Liver (tissue), 8 donors: ENCODE measurements at regions not wholly inside any gene's neighbourhood (a gene's known extent, or its start where the extent isn't known, plus 50 kb on each side); places are given as distances from the start of the nearest gene placed in this dataset.

Experiments used
- DNase-seq: peaks from one replicate; pipeline ENCODE4 v3.0.0-alpha.2; 2017; ENCODE audit warnings: low spot score
- H3K27ac ChIP-seq, 2 donors: one replicate each; pipeline ENCODE4 v1.7.0; 2013; ENCODE audit warnings: inconsistent platforms in 2 of 2, low read length in 2 of 2, control low read depth in 1 of 2, low read depth in 1 of 2, mild to moderate bottlenecking in 1 of 2
- H3K27me3 ChIP-seq, 4 donors: one replicate each; pipeline versions ENCODE4 v1.6.1 to v1.7.0; 2013; ENCODE audit warnings: low read length in 3 of 4, inconsistent platforms in 1 of 4, mild to moderate bottlenecking in 1 of 4, moderate library complexity in 1 of 4; ENCODE audit not compliant: control insufficient read depth in 4 of 4, insufficient read depth in 4 of 4
- H3K36me3 ChIP-seq, 4 donors: one replicate each; pipeline versions ENCODE4 v1.6.1 to v1.7.0; 2013; ENCODE audit warnings: low read length in 3 of 4, mild to moderate bottlenecking in 3 of 4, low read depth in 1 of 4, moderate library complexity in 1 of 4; ENCODE audit not compliant: control insufficient read depth in 4 of 4, insufficient read depth in 3 of 4
- H3K4me1 ChIP-seq, 4 donors: one replicate each; pipeline versions ENCODE4 v1.6.1 to v1.7.0; 2013; ENCODE audit warnings: low read length in 3 of 4, mild to moderate bottlenecking in 3 of 4, moderate library complexity in 1 of 4; ENCODE audit not compliant: control insufficient read depth in 4 of 4, insufficient read depth in 4 of 4
- H3K4me3 ChIP-seq, 3 donors: one replicate each; pipeline versions ENCODE4 v1.6.1 to v1.7.0; 2013; ENCODE audit warnings: low read length in 3 of 3, control low read depth in 1 of 3, low read depth in 1 of 3, mild to moderate bottlenecking in 1 of 3
- H3K9ac ChIP-seq, 2 donors: one replicate each; pipeline ENCODE4 v1.7.0; 2013; ENCODE audit warnings: low read length in 2 of 2, mild to moderate bottlenecking in 2 of 2, moderate library complexity in 2 of 2, control low read depth in 1 of 2, low read depth in 1 of 2
- H3K9me3 ChIP-seq, 4 donors: one replicate each; pipeline versions ENCODE4 v1.6.1 to v1.7.0; 2013; ENCODE audit warnings: low read length in 3 of 4; ENCODE audit not compliant: control insufficient read depth in 4 of 4
- ATF3 ChIP-seq: IDR thresholded peaks from 2 replicates; pipeline ENCODE4 v1.6.1; 2016; ENCODE audit warnings: antibody characterized with exemption
- EGR1 ChIP-seq, 2 donors: IDR thresholded peaks; 2 replicates each; pipeline ENCODE4 v1.6.1; 2016 to 2018; ENCODE audit warnings: antibody characterized with exemption in 2 of 2, low read depth in 2 of 2
- FOXA1 ChIP-seq: IDR thresholded peaks from 2 replicates; pipeline ENCODE4 v1.6.1; 2016; ENCODE audit warnings: antibody characterized with exemption
- FOXA2 ChIP-seq: IDR thresholded peaks from 2 replicates; pipeline ENCODE4 v1.6.1; 2016; ENCODE audit warnings: antibody characterized with exemption
- HNF4A ChIP-seq, 2 donors: conservative IDR thresholded peaks; 2 replicates each; pipeline ENCODE4 v1.6.1; 2016; ENCODE audit warnings: antibody characterized with exemption in 2 of 2, mild to moderate bottlenecking in 2 of 2
- HNF4G ChIP-seq: IDR thresholded peaks from 2 replicates; pipeline ENCODE4 v1.6.1; 2016; ENCODE audit warnings: antibody characterized with exemption
- NR2F2 ChIP-seq: IDR thresholded peaks from 2 replicates; pipeline ENCODE4 v1.6.1; 2016; ENCODE audit warnings: antibody characterized with exemption
- RXRA ChIP-seq, 2 donors: IDR thresholded peaks; 2 replicates each; pipeline ENCODE4 v1.6.1; 2017 to 2018; ENCODE audit warnings: antibody characterized with exemption in 2 of 2, mild to moderate bottlenecking in 1 of 2
- SP1 ChIP-seq: IDR thresholded peaks from 2 replicates; pipeline ENCODE4 v1.6.1; 2018; ENCODE audit warnings: antibody characterized with exemption, mild to moderate bottlenecking
- WGBS: extraction: QIAGEN DNeasy Blood & Tissue Kit; methylation state at CpG from one replicate; pipeline ENCODE4 v1.1.7; 2013; 5-methylcytosine and 5-hydroxymethylcytosine counted together
- TF ChIP-seq, protein P1 (sequence below): IDR thresholded peaks from 2 replicates; pipeline ENCODE4 v1.6.1; 2016; ENCODE audit warnings: antibody characterized with exemption
- TF ChIP-seq, protein P2 (sequence below): IDR thresholded peaks from 2 replicates; pipeline ENCODE4 v1.6.1; 2016; ENCODE audit warnings: antibody characterized with exemption, mild to moderate bottlenecking
- TF ChIP-seq, protein P3 (sequence below): fragments of 150-350 bp; IDR thresholded peaks from 2 replicates; pipeline ENCODE4 v1.5.1; 2017; ENCODE audit warnings: improper control_type of control experiment, low read depth, low read length; ENCODE audit not compliant: missing input control
- donor health status: healthy.
- donor health status: healthy.
- donor health status: healthy.
- donor health status: healthy.
- donor health status: healthy.

DNA sequence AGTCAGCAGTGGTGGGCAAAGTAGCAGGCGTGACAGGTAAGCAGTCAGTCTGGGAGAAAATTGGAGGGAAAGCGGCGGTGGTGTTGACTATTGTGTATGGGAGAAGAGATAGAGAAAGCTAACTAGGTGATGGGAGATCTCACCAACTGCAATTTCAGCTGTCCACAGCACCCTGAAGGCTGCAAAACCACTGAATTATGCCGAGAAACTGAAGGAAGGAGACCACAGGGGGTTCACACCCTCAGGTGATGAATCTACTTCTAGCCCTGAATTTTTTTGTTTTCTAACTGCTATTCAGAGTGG lies 631.5 kb downstream of the UQCRFS1 start:
- no peak for TF ChIP-seq ATF3
- no peaks in the 10 kb centered on the region for H3K27me3 ChIP-seq
- 72% methylated on average over 4 of the region's 4 CpGs for WGBS

GRCh38 chr19:28578786-28579505 lies 634.0 kb downstream of the UQCRFS1 start:
- H3K27ac ChIP-seq, result no peak overlapping the region
- DNase-seq, result no peak
- no peak overlapping the region for H3K9ac ChIP-seq
- H3K4me1 ChIP-seq, result peaks cover 0 to 6% (median under 1%) of the 10 kb centered on the region in 4 donors
- H3K4me3 ChIP-seq, result no peak overlapping the region
- no peaks in the 10 kb centered on the region for H3K27me3 ChIP-seq
- WGBS, result 88% methylated on average over 6 of the region's 6 CpGs
- TF ChIP-seq ATF3, result no peak
- H3K9me3 ChIP-seq, result no peaks in the 10 kb centered on the region
- H3K36me3 ChIP-seq, result no peaks in the 10 kb centered on the region

More for the DNA sequence above, 631.5 kb downstream of the UQCRFS1 start:
- no peaks in the 10 kb centered on the region for H3K9me3 ChIP-seq
- no peaks in the 10 kb centered on the region for H3K36me3 ChIP-seq
- H3K9ac ChIP-seq, result no peak overlapping the region
- no peak for DNase-seq
- H3K4me1 ChIP-seq, result peaks cover 0 to 6% (median under 1%) of the 10 kb centered on the region in 4 donors
- H3K4me3 ChIP-seq, result no peak overlapping the region
- H3K27ac ChIP-seq, result no peak overlapping the region

DNA sequence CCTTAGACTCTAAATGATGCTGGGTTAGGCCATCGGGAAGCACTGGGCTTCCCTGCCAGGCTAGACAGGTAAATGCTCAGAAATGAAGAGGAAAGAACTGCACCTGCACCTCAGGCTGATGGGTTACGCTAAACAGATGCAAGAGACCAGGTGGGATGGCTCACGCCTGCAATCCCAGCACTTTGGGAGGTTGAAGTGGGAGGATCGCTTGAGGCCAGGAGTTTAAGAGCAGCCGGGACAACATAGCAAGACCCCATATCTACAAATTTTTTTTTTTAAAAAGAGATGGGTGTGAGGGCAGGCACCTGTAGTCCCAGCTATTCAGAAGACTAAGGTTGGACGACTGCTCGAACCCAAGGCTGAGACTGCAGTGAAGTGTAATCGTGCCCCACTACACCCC lies 634.7 kb downstream of the UQCRFS1 start:
- Histone ChIP-seq H3K9ac (no peak overlapping the region), H3K4me3 (no peak overlapping the region), H3K4me1 (peaks cover 0 to 6% (median under 1%) of the 10 kb centered on the region in 4 donors), H3K27ac (no peak overlapping the region), H3K36me3 (no peaks in the 10 kb centered on the region), H3K9me3 (no peaks in the 10 kb centered on the region), H3K27me3 (no peaks in the 10 kb centered on the region)
- no peak for TF ChIP-seq ATF3
- TF ChIP-seq RXRA (IDR thresholded peaks at IDR 0.05), result no peak
- TF ChIP-seq, protein P1, sequence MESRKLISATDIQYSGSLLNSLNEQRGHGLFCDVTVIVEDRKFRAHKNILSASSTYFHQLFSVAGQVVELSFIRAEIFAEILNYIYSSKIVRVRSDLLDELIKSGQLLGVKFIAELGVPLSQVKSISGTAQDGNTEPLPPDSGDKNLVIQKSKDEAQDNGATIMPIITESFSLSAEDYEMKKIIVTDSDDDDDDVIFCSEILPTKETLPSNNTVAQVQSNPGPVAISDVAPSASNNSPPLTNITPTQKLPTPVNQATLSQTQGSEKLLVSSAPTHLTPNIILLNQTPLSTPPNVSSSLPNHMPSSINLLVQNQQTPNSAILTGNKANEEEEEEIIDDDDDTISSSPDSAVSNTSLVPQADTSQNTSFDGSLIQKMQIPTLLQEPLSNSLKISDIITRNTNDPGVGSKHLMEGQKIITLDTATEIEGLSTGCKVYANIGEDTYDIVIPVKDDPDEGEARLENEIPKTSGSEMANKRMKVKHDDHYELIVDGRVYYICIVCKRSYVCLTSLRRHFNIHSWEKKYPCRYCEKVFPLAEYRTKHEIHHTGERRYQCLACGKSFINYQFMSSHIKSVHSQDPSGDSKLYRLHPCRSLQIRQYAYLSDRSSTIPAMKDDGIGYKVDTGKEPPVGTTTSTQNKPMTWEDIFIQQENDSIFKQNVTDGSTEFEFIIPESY, result no peak
- TF ChIP-seq NR2F2, result no peak
- no peak for TF ChIP-seq EGR1 (IDR thresholded peaks at IDR 0.05; ENCODE audit: low read depth in 2 of 2)
- TF ChIP-seq FOXA2, result no peak
- no peak for TF ChIP-seq SP1
- TF ChIP-seq, protein P2, sequence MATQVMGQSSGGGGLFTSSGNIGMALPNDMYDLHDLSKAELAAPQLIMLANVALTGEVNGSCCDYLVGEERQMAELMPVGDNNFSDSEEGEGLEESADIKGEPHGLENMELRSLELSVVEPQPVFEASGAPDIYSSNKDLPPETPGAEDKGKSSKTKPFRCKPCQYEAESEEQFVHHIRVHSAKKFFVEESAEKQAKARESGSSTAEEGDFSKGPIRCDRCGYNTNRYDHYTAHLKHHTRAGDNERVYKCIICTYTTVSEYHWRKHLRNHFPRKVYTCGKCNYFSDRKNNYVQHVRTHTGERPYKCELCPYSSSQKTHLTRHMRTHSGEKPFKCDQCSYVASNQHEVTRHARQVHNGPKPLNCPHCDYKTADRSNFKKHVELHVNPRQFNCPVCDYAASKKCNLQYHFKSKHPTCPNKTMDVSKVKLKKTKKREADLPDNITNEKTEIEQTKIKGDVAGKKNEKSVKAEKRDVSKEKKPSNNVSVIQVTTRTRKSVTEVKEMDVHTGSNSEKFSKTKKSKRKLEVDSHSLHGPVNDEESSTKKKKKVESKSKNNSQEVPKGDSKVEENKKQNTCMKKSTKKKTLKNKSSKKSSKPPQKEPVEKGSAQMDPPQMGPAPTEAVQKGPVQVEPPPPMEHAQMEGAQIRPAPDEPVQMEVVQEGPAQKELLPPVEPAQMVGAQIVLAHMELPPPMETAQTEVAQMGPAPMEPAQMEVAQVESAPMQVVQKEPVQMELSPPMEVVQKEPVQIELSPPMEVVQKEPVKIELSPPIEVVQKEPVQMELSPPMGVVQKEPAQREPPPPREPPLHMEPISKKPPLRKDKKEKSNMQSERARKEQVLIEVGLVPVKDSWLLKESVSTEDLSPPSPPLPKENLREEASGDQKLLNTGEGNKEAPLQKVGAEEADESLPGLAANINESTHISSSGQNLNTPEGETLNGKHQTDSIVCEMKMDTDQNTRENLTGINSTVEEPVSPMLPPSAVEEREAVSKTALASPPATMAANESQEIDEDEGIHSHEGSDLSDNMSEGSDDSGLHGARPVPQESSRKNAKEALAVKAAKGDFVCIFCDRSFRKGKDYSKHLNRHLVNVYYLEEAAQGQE, result no peak
- no peak for TF ChIP-seq HNF4G
- TF ChIP-seq HNF4A (conservative IDR thresholded peaks at IDR 0.05), result no peak
- TF ChIP-seq, protein P3, sequence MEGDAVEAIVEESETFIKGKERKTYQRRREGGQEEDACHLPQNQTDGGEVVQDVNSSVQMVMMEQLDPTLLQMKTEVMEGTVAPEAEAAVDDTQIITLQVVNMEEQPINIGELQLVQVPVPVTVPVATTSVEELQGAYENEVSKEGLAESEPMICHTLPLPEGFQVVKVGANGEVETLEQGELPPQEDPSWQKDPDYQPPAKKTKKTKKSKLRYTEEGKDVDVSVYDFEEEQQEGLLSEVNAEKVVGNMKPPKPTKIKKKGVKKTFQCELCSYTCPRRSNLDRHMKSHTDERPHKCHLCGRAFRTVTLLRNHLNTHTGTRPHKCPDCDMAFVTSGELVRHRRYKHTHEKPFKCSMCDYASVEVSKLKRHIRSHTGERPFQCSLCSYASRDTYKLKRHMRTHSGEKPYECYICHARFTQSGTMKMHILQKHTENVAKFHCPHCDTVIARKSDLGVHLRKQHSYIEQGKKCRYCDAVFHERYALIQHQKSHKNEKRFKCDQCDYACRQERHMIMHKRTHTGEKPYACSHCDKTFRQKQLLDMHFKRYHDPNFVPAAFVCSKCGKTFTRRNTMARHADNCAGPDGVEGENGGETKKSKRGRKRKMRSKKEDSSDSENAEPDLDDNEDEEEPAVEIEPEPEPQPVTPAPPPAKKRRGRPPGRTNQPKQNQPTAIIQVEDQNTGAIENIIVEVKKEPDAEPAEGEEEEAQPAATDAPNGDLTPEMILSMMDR, result no peak
- TF ChIP-seq FOXA1, result no peak
- 88% methylated on average over 8 of the region's 8 CpGs for WGBS
- DNase-seq, result no peak
